Glutamatergic neuron (in vitro differentiated cells): ENCODE measurements at regions not wholly inside any gene's neighbourhood (a gene's known extent, or its start where the extent isn't known, plus 50 kb on each side); places are given as distances from the start of the nearest gene placed in this dataset.

Experiments used
- DNase-seq: peaks from one replicate; pipeline ENCODE4 v3.0.0; 2022
- H3K27ac Mint-ChIP-seq: one replicate; pipeline ENCODE4 v1.8.0; 2020; ENCODE audit warnings: mild to moderate bottlenecking, mixed read lengths, inconsistent platforms; ENCODE audit not compliant: unreplicated experiment
- H3K27me3 Mint-ChIP-seq: one replicate; pipeline ENCODE4 v1.8.0; 2020; ENCODE audit warnings: mild to moderate bottlenecking, moderate library complexity, mixed read lengths, inconsistent platforms; ENCODE audit not compliant: unreplicated experiment
- H3K36me3 Mint-ChIP-seq: one replicate; pipeline ENCODE4 v1.8.0; 2020; ENCODE audit warnings: mild to moderate bottlenecking, mixed read lengths, inconsistent platforms; ENCODE audit not compliant: unreplicated experiment
- H3K4me1 Mint-ChIP-seq: one replicate; pipeline ENCODE4 v1.8.0; 2020; ENCODE audit warnings: mild to moderate bottlenecking, low read depth, mixed read lengths, inconsistent platforms; ENCODE audit not compliant: unreplicated experiment
- H3K4me3 Mint-ChIP-seq: one replicate; pipeline ENCODE4 v1.8.0; 2020; ENCODE audit warnings: mild to moderate bottlenecking, mixed read lengths, inconsistent platforms; ENCODE audit not compliant: unreplicated experiment
- H3K9me3 Mint-ChIP-seq: one replicate; pipeline ENCODE4 v1.8.0; 2020; ENCODE audit warnings: mild to moderate bottlenecking, moderate library complexity, mixed read lengths, inconsistent platforms; ENCODE audit not compliant: unreplicated experiment
- TF ChIP-seq, protein P1 (sequence below): fragments of 200-600 bp; sonication (generic); IDR thresholded peaks from one replicate; pipeline ENCODE4 v1.5.0; 2021; ENCODE audit not compliant: partially characterized antibody, unreplicated experiment

DNA sequence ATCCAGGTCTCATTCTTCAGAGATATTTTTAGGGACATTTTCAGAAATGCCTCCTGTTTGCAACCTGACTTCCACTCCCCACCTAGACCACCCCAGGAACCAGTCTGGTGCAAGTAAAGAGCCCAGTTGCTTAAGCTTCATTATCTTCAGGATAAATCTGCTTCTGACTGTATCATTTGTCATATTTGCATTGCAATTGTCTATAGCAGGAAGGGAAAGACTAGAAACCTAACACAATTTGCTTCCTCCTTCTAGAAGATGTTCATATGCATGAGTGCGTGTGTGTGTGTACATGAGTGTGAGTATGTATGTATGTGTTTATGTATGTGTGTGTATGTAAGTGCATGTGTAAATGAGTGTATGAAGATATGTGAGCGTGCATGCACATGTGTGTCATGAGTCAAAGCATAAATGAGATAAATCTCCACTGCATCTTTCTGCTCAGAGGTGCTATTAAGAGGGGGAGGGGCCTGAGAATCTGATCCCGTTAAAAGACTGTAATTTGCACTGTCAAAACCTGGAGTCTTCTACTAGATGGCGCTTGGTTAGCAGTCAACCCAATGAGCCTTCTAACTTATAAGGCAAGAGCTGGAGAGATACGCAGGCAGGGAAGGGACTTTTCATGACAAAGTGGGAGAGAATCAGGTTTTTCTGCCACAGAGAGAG is 178.8 kb upstream of the KL start:
- Mint-ChIP-seq H3K4me1 (peaks cover 25% of the 10 kb centered on the region), H3K9me3 (peaks cover 4% of the 10 kb centered on the region), H3K4me3 (peak overlapping the region; percentile 34), H3K36me3 (peaks cover 8% of the 10 kb centered on the region), H3K27ac (peak overlapping the region; percentile 83), H3K27me3 (peaks cover 3% of the 10 kb centered on the region)
- DNase-seq, result no peak
- TF ChIP-seq, protein P1, sequence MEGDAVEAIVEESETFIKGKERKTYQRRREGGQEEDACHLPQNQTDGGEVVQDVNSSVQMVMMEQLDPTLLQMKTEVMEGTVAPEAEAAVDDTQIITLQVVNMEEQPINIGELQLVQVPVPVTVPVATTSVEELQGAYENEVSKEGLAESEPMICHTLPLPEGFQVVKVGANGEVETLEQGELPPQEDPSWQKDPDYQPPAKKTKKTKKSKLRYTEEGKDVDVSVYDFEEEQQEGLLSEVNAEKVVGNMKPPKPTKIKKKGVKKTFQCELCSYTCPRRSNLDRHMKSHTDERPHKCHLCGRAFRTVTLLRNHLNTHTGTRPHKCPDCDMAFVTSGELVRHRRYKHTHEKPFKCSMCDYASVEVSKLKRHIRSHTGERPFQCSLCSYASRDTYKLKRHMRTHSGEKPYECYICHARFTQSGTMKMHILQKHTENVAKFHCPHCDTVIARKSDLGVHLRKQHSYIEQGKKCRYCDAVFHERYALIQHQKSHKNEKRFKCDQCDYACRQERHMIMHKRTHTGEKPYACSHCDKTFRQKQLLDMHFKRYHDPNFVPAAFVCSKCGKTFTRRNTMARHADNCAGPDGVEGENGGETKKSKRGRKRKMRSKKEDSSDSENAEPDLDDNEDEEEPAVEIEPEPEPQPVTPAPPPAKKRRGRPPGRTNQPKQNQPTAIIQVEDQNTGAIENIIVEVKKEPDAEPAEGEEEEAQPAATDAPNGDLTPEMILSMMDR, result no peak

DNA sequence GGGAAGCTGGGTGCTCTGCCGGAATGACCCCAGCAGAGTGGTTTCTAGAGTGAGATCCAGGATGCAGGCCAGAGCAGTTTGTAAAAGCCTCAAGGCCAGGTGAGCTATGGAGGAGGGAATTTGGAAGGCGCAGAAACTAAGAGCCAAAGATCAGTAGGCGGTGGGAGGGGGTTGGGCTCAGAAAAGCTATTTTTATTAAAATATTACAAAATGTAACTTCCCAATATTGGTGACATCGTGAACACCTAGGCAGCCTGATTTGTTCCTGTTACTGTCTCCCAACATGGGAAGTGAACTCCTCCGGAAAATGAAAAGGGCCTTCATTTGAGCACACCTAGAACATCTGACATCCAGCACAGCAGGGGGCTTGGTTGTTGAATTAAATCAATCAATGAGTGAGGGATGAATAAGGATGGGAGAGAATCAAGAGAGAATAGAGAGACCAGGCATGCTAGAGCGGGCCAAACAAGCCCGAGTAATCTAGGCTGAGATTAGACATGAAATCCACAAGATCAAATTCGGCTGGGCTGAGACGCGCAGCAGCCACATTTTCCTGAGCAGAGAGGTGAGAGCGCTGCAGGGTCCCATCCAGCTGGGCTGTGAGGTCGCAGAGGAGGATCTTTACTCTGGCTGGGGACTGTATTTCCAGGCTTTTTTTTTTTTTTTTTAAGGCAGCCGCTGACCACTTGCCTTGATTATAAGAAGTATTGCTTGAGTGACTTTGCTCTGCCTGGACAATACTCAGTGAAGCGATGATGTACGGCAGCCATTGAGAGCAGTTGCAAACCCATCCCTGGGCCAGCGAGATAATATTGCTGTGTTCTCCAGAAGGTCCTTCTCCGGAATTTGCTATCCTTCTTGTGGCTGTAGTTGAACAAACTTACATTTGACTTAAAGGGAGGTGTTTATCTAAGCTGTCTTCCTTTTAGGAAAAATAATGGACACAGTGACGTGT is 178.0 kb upstream of the KL start:
- no peak for DNase-seq
- TF ChIP-seq, protein P1, result no peak
- Mint-ChIP-seq H3K36me3 (peaks cover 8% of the 10 kb centered on the region), H3K4me1 (peaks cover 25% of the 10 kb centered on the region), H3K4me3 (peak overlapping the region; percentile 41), H3K27me3 (peaks cover 3% of the 10 kb centered on the region), H3K9me3 (peaks cover 6% of the 10 kb centered on the region), H3K27ac (peak overlapping the region; percentile 83)

DNA sequence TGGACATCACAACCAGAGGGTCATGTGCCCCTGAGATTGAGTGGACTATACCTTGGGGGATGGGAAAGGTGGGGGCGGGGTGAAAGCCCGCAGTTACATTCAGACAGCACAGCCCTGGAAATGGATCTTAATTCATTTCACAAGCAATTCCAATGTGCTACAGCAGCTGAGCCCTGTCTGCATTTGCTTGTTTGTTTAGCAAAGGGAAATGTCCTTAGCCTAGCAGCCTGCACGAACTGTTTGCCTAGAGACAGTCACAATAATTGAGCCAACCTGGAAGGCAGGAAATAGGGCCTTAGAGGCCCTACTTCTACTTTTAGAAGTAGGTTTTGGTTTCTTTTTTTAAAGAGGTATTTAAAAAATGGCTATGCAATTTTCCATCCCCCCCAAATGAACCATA is 177.3 kb upstream of the KL start:
- DNase-seq, result peak; percentile 32
- TF ChIP-seq, protein P1, result no peak
- Mint-ChIP-seq H3K36me3 (peaks cover 8% of the 10 kb centered on the region), H3K9me3 (peaks cover 7% of the 10 kb centered on the region), H3K27me3 (peaks cover 3% of the 10 kb centered on the region), H3K27ac (peak overlapping the region; percentile 81), H3K4me1 (peaks cover 25% of the 10 kb centered on the region), H3K4me3 (no peak overlapping the region)

DNA sequence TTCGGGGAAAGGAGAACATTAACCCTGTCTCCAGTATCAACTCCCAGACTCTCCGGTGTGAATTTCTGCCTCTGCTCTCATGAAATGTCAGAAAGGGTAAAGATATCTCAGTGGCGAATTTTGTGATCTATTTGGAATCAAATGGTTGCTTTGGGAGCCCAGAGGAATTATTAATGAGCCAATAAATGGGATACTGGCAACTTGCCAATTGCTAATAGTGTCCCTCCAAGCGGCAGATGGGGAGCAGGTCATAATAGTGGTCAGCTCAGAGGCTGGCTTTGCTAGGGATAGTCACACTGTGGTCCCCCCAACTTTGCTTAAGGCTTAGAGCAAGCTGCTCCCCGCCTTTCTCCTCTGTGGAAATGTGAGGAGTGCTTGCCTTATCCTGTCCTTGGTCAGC is 176.1 kb upstream of the KL start:
- peaks cover 25% of the 10 kb centered on the region for H3K4me1 Mint-ChIP-seq
- TF ChIP-seq, protein P1, result no peak
- peaks cover 3% of the 10 kb centered on the region for H3K27me3 Mint-ChIP-seq
- H3K4me3 Mint-ChIP-seq, result no peak overlapping the region
- DNase-seq, result no peak
- peak overlapping the region; percentile 20 for H3K27ac Mint-ChIP-seq
- H3K9me3 Mint-ChIP-seq, result peaks cover 10% of the 10 kb centered on the region
- peaks cover 8% of the 10 kb centered on the region for H3K36me3 Mint-ChIP-seq
